GM23338 (cell line): ENCODE measurements at regions not wholly inside any gene's neighbourhood (a gene's known extent, or its start where the extent isn't known, plus 50 kb on each side); places are given as distances from the start of the nearest gene placed in this dataset.

Experiments
- ATAC-seq: fragments of 200-7000 bp; cut with Tn5 transposase; 3 replicates; pipeline ENCODE4 v1.9.1; 2020
- DNase-seq: peaks from one replicate; pipeline ENCODE4 v3.0.0-alpha.2; 2015; ENCODE audit warnings: low spot score
- H2AFZ ChIP-seq: fragments of 200-600 bp; sonication (generic); 2 replicates; pipeline ENCODE4 v1.8.0; 2016; ENCODE audit warnings: antibody characterized with exemption, mild to moderate bottlenecking, moderate library complexity
- H3F3A ChIP-seq: fragments of 200-600 bp; sonication (generic); replicated peaks from 2 replicates; pipeline ENCODE4 v1.8.0; 2017; ENCODE audit warnings: antibody characterized with exemption, mixed run types, low read depth
- H3K27ac ChIP-seq: fragments of 200-600 bp; sonication (generic); 2 replicates; pipeline ENCODE4 v1.6.1; 2016; ENCODE audit warnings: low read depth
- H3K27me3 ChIP-seq: fragments of 200-600 bp; sonication (generic); 2 replicates; pipeline ENCODE4 v1.8.0; 2016; ENCODE audit warnings: mild to moderate bottlenecking, mixed run types, moderate library complexity; ENCODE audit not compliant: insufficient read depth
- H3K36me3 ChIP-seq: fragments of 200-600 bp; sonication (generic); 2 replicates; pipeline ENCODE4 v1.8.0; 2016; ENCODE audit warnings: mild to moderate bottlenecking; ENCODE audit not compliant: insufficient read depth
- H3K4me1 ChIP-seq: fragments of 200-600 bp; sonication (generic); 2 replicates; pipeline ENCODE4 v1.8.0; 2016; ENCODE audit warnings: mild to moderate bottlenecking, moderate library complexity; ENCODE audit not compliant: insufficient read depth
- H3K4me2 ChIP-seq: fragments of 200-600 bp; sonication (generic); 2 replicates; pipeline ENCODE4 v1.7.1; 2017; ENCODE audit warnings: mixed run types
- H3K4me3 ChIP-seq: fragments of 200-600 bp; sonication (generic); 2 replicates; pipeline ENCODE4 v1.6.1; 2016; ENCODE audit warnings: mixed run types
- H3K79me2 ChIP-seq: fragments of 200-600 bp; sonication (generic); replicated peaks from 2 replicates; pipeline ENCODE4 v1.8.0; 2017; ENCODE audit warnings: mild to moderate bottlenecking; ENCODE audit not compliant: insufficient read depth
- H3K9me2 ChIP-seq: fragments of 200-600 bp; sonication (generic); 2 replicates; pipeline ENCODE4 v1.8.0; 2017; ENCODE audit not compliant: insufficient read depth
- H4K20me1 ChIP-seq: fragments of 200-600 bp; sonication (generic); replicated peaks from 2 replicates; pipeline ENCODE4 v1.8.0; 2017; ENCODE audit warnings: mild to moderate bottlenecking; ENCODE audit not compliant: insufficient read depth
- H3K27ac Mint-ChIP-seq: 2 replicates; pipeline ENCODE4 v1.8.0; 2020; ENCODE audit warnings: inconsistent platforms, mild to moderate bottlenecking, moderate library complexity, mixed read lengths
- H3K27me3 Mint-ChIP-seq: 3 replicates; pipeline ENCODE4 v1.8.0; 2022; ENCODE audit warnings: low read depth, mild to moderate bottlenecking, moderate library complexity, mixed read lengths, inconsistent platforms; ENCODE audit not compliant: insufficient read depth, poor library complexity
- H3K36me3 Mint-ChIP-seq: 3 replicates; pipeline ENCODE4 v1.8.0; 2021; ENCODE audit warnings: low read depth, mild to moderate bottlenecking, inconsistent platforms, moderate library complexity, mixed read lengths
- H3K4me1 Mint-ChIP-seq: 3 replicates; pipeline ENCODE4 v1.8.0; 2020; ENCODE audit warnings: mild to moderate bottlenecking, inconsistent platforms, mixed read lengths
- H3K4me3 Mint-ChIP-seq: 3 replicates; pipeline ENCODE4 v1.8.0; 2021; ENCODE audit warnings: moderate library complexity, mild to moderate bottlenecking, inconsistent platforms, mixed read lengths
- H3K9me3 Mint-ChIP-seq: 3 replicates; pipeline ENCODE4 v1.8.0; 2020; ENCODE audit warnings: moderate library complexity, mild to moderate bottlenecking, inconsistent platforms, mixed read lengths
- CREB1 ChIP-seq: fragments of 250-450 bp; sonication (Bioruptor Pico); IDR thresholded peaks from 2 replicates; pipeline ENCODE4 v1.5.0; 2020; ENCODE audit warnings: low read depth, mild to moderate bottlenecking, moderate library complexity
- ETS1 ChIP-seq: IDR thresholded peaks from 2 replicates; pipeline ENCODE4 v1.6.1; 2016; ENCODE audit warnings: antibody characterized with exemption
- EZH2 ChIP-seq: fragments of 200-600 bp; sonication (generic); IDR thresholded peaks from one replicate; pipeline ENCODE4 v1.8.0; 2017; ENCODE audit warnings: antibody characterized with exemption, mild to moderate bottlenecking, low read depth; ENCODE audit not compliant: unreplicated experiment
- EZH2phosphoT487 ChIP-seq: fragments of 200-600 bp; sonication (generic); IDR thresholded peaks from one replicate; pipeline ENCODE4 v1.8.1; 2018; ENCODE audit warnings: antibody characterized with exemption; ENCODE audit not compliant: unreplicated experiment
- JUNB ChIP-seq: IDR thresholded peaks from one replicate; pipeline ENCODE4 v1.6.1; 2016; ENCODE audit warnings: antibody characterized with exemption; ENCODE audit not compliant: unreplicated experiment
- NANOG ChIP-seq: IDR thresholded peaks from 2 replicates; pipeline ENCODE4 v1.6.1; 2016; ENCODE audit warnings: antibody characterized with exemption, borderline replicate concordance
- POLR2AphosphoS5 ChIP-seq: IDR thresholded peaks from 2 replicates; pipeline ENCODE4 v1.6.1; 2016; ENCODE audit warnings: antibody characterized with exemption, low read depth
- STAT1 ChIP-seq: IDR thresholded peaks from one replicate; pipeline ENCODE4 v1.6.1; 2016; ENCODE audit warnings: antibody characterized with exemption; ENCODE audit not compliant: unreplicated experiment
- ZNF114 ChIP-seq: fragments of 250-450 bp; sonication (Bioruptor Pico); IDR thresholded peaks from 2 replicates; pipeline ENCODE4 v1.5.0; 2020; ENCODE audit warnings: mild to moderate bottlenecking, moderate library complexity
- ZNF331 ChIP-seq: fragments of 250-450 bp; sonication (Bioruptor Pico); IDR thresholded peaks from 2 replicates; pipeline ENCODE4 v1.5.0; 2020; ENCODE audit warnings: low read depth, mild to moderate bottlenecking, moderate library complexity
- ZNF462 ChIP-seq: fragments of 250-450 bp; sonication (Bioruptor Pico); IDR thresholded peaks from 2 replicates; pipeline ENCODE4 v1.5.0; 2020; ENCODE audit warnings: mild to moderate bottlenecking, moderate library complexity
- TF ChIP-seq, protein P1 (sequence below): IDR thresholded peaks from one replicate; pipeline ENCODE4 v1.6.1; 2018; ENCODE audit warnings: antibody characterized with exemption; ENCODE audit not compliant: unreplicated experiment
- TF ChIP-seq, protein P2 (sequence below), 2 experiments: fragments of 200-600 bp in 1 of 2; sonication (generic) in 1 of 2; conservative IDR thresholded peaks; 2 replicates each; pipeline versions ENCODE4 v1.5.1 to v1.6.1; 2016 to 2017; ENCODE audit warnings: antibody characterized with exemption in 2 of 2, low read depth in 2 of 2, mild to moderate bottlenecking in 2 of 2, moderate library complexity in 1 of 2

DNA sequence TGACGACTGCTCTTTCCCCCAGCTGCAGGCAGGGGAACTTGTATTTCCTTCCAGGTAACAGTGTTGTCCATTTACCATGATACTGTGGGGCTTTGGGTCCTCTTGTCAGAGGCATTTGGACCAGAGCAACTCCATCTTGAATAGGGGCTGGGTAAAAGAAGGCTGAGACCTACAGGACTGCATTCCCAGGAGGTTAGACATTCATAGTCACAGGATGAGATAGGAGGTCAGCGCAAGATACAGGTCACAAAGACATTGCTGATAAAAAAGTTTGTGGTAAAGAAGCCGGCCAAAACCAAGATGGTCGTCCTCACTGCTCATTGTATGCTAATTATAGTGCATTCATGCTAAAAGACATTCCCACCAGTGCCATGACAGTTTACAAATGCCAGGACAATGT, 249.5 kb downstream of the SLC4A3 start:
- H3K27me3 Mint-ChIP-seq = peaks cover 4% of the 10 kb centered on the region
- no peak overlapping the region for H3K27ac Mint-ChIP-seq
- no peak overlapping the region for H3K4me3 ChIP-seq
- H3K4me2 ChIP-seq = no peak overlapping the region
- H3K27ac ChIP-seq = no peak overlapping the region
- H3K4me1 ChIP-seq = peaks cover 31% of the 10 kb centered on the region
- no peaks in the 10 kb centered on the region for H3K79me2 ChIP-seq
- no peak for ATAC-seq
- no peaks in the 10 kb centered on the region for H3K27me3 ChIP-seq
- H3F3A ChIP-seq = no peaks in the 10 kb centered on the region
- H3K4me1 Mint-ChIP-seq = peaks cover 26% of the 10 kb centered on the region
- TF ChIP-seq ZNF462 (CRISPR knock-in tag) (no peak), EZH2 (no peak), ETS1 (no peak), NANOG (no peak), JUNB (no peak), POLR2AphosphoS5 (no peak), ZNF331 (no peak), CREB1 (CRISPR knock-in tag) (no peak), STAT1 (no peak), EZH2phosphoT487 (no peak), ZNF114 (no peak)
- TF ChIP-seq, protein P1, sequence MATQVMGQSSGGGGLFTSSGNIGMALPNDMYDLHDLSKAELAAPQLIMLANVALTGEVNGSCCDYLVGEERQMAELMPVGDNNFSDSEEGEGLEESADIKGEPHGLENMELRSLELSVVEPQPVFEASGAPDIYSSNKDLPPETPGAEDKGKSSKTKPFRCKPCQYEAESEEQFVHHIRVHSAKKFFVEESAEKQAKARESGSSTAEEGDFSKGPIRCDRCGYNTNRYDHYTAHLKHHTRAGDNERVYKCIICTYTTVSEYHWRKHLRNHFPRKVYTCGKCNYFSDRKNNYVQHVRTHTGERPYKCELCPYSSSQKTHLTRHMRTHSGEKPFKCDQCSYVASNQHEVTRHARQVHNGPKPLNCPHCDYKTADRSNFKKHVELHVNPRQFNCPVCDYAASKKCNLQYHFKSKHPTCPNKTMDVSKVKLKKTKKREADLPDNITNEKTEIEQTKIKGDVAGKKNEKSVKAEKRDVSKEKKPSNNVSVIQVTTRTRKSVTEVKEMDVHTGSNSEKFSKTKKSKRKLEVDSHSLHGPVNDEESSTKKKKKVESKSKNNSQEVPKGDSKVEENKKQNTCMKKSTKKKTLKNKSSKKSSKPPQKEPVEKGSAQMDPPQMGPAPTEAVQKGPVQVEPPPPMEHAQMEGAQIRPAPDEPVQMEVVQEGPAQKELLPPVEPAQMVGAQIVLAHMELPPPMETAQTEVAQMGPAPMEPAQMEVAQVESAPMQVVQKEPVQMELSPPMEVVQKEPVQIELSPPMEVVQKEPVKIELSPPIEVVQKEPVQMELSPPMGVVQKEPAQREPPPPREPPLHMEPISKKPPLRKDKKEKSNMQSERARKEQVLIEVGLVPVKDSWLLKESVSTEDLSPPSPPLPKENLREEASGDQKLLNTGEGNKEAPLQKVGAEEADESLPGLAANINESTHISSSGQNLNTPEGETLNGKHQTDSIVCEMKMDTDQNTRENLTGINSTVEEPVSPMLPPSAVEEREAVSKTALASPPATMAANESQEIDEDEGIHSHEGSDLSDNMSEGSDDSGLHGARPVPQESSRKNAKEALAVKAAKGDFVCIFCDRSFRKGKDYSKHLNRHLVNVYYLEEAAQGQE = no peak
- TF ChIP-seq, protein P2, sequence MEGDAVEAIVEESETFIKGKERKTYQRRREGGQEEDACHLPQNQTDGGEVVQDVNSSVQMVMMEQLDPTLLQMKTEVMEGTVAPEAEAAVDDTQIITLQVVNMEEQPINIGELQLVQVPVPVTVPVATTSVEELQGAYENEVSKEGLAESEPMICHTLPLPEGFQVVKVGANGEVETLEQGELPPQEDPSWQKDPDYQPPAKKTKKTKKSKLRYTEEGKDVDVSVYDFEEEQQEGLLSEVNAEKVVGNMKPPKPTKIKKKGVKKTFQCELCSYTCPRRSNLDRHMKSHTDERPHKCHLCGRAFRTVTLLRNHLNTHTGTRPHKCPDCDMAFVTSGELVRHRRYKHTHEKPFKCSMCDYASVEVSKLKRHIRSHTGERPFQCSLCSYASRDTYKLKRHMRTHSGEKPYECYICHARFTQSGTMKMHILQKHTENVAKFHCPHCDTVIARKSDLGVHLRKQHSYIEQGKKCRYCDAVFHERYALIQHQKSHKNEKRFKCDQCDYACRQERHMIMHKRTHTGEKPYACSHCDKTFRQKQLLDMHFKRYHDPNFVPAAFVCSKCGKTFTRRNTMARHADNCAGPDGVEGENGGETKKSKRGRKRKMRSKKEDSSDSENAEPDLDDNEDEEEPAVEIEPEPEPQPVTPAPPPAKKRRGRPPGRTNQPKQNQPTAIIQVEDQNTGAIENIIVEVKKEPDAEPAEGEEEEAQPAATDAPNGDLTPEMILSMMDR (conservative IDR thresholded peaks at IDR 0.05; ENCODE audit: low read depth in 2 of 2) = no peak
- H4K20me1 ChIP-seq = no peaks in the 10 kb centered on the region
- no peak overlapping the region for H2AFZ ChIP-seq
- H3K36me3 Mint-ChIP-seq = no peaks in the 10 kb centered on the region
- no peaks in the 10 kb centered on the region for H3K36me3 ChIP-seq
- no peak overlapping the region for H3K4me3 Mint-ChIP-seq
- peaks cover 19% of the 10 kb centered on the region for H3K9me2 ChIP-seq
- DNase-seq = no peak
- no peaks in the 10 kb centered on the region for H3K9me3 Mint-ChIP-seq
